ENCODE measurements at regions not wholly inside any gene's neighbourhood (a gene's known extent, or its start where the extent isn't known, plus 50 kb on each side); places are given as distances from the start of the nearest gene placed in this dataset.

GRCh38 chr9:1276474-1276873, 226.3 kb downstream of the DMRT2 start:
- TF ChIP-seq RXRA (IDR thresholded peaks at IDR 0.05) (no peak), EGR1 (IDR thresholded peaks at IDR 0.05; ENCODE audit: low read depth in 2 of 2) (no peak), NR2F2 (IDR thresholded peaks at IDR 0.05) (no peak), HNF4G (IDR thresholded peaks at IDR 0.05) (no peak), FOXA1 (IDR thresholded peaks at IDR 0.05) (no peak), TAF1 (conservative IDR thresholded peaks at IDR 0.05) (no peak), ZBTB33 (IDR thresholded peaks at IDR 0.05) (no peak), RAD21 (IDR thresholded peaks at IDR 0.05) (no peak), SP1 (IDR thresholded peaks at IDR 0.05) (no peak), CTCF (IDR thresholded peaks at IDR 0.05; ENCODE audit: low read depth, low read length, missing input control) (no peak), REST (IDR thresholded peaks at IDR 0.05) (no peak), FOXA2 (IDR thresholded peaks at IDR 0.05) (no peak), YY1 (IDR thresholded peaks at IDR 0.05) (no peak)
- no peak overlapping the region for H3K9ac ChIP-seq (ENCODE audit: low read depth in 1 of 2, low read length in 2 of 2)
- no peak overlapping the region for H3K27ac ChIP-seq (ENCODE audit: low read depth in 1 of 2, low read length in 2 of 2)
- WGBS: 63% methylated on average over 2 of the region's 2 CpGs
- H3K9me3 ChIP-seq (ENCODE audit: control insufficient read depth in 4 of 4, low read length in 3 of 4): no peaks in the 10 kb centered on the region
- no peak overlapping the region for H3K4me3 ChIP-seq (ENCODE audit: low read depth in 1 of 3, low read length in 3 of 3)
- no peak for DNase-seq (ENCODE audit: low spot score)
- H3K4me1 ChIP-seq (ENCODE audit: control insufficient read depth in 4 of 4, insufficient read depth in 4 of 4, low read length in 3 of 4): no peaks in the 10 kb centered on the region
- no peaks in the 10 kb centered on the region for H3K27me3 ChIP-seq (ENCODE audit: control insufficient read depth in 4 of 4, insufficient read depth in 4 of 4, low read length in 3 of 4)
- H3K36me3 ChIP-seq (ENCODE audit: control insufficient read depth in 4 of 4, insufficient read depth in 3 of 4, low read depth in 1 of 4, low read length in 3 of 4): no peaks in the 10 kb centered on the region

- Histone ChIP-seq H3K27ac (ENCODE audit: low read depth in 1 of 2, low read length in 2 of 2) (no peak overlapping the region), H3K36me3 (ENCODE audit: control insufficient read depth in 4 of 4, insufficient read depth in 3 of 4, low read depth in 1 of 4, low read length in 3 of 4) (no peaks in the 10 kb centered on the region), H3K4me3 (ENCODE audit: low read depth in 1 of 3, low read length in 3 of 3) (no peak overlapping the region), H3K9me3 (ENCODE audit: control insufficient read depth in 4 of 4, low read length in 3 of 4) (no peaks in the 10 kb centered on the region), H3K27me3 (ENCODE audit: control insufficient read depth in 4 of 4, insufficient read depth in 4 of 4, low read length in 3 of 4) (no peaks in the 10 kb centered on the region), H3K4me1 (ENCODE audit: control insufficient read depth in 4 of 4, insufficient read depth in 4 of 4, low read length in 3 of 4) (no peaks in the 10 kb centered on the region), H3K9ac (ENCODE audit: low read depth in 1 of 2, low read length in 2 of 2) (no peak overlapping the region)
- no peak for DNase-seq (ENCODE audit: low spot score)
- 88% methylated on average over 2 of the region's 2 CpGs for WGBS
- TF ChIP-seq HNF4G (IDR thresholded peaks at IDR 0.05) (no peak), TAF1 (conservative IDR thresholded peaks at IDR 0.05) (no peak), RAD21 (IDR thresholded peaks at IDR 0.05) (no peak), ZBTB33 (IDR thresholded peaks at IDR 0.05) (no peak), HNF4A (conservative IDR thresholded peaks at IDR 0.05) (no peak), FOXA1 (IDR thresholded peaks at IDR 0.05) (no peak), SP1 (IDR thresholded peaks at IDR 0.05) (no peak), REST (IDR thresholded peaks at IDR 0.05) (no peak), GABPA (IDR thresholded peaks at IDR 0.05 in 1 of 2, conservative IDR thresholded peaks at IDR 0.05 in 1 of 2) (no peak), RXRA (IDR thresholded peaks at IDR 0.05) (no peak), YY1 (IDR thresholded peaks at IDR 0.05) (no peak), EGR1 (IDR thresholded peaks at IDR 0.05; ENCODE audit: low read depth in 2 of 2) (no peak), MAX (IDR thresholded peaks at IDR 0.05) (no peak), JUND (IDR thresholded peaks at IDR 0.05) (no peak), NR2F2 (IDR thresholded peaks at IDR 0.05) (no peak), ATF3 (IDR thresholded peaks at IDR 0.05) (no peak)
These were observed 234.6 kb downstream of the DMRT2 start for GRCh38 chr9:1284727-1285126.

Data from liver (tissue), 8 donors.